NCI-H146 treated with DMSO at 0.1 percent for 48 hours (cell line): ENCODE measurements at regions not wholly inside any gene's neighbourhood (a gene's known extent, or its start where the extent isn't known, plus 50 kb on each side); places are given as distances from the start of the nearest gene placed in this dataset.

ENCODE experiments used
- DNase-seq: peaks from one replicate; lab custom pipeline; 2025; ENCODE audit not compliant: unreplicated experiment; lab: John Stamatoyannopoulos, UW

- no peak for DNase-seq
These were observed 56.9 kb upstream of the RGS1 start for GRCh38 chr1:192518700-192519099.

- DNase-seq: no peak
These were observed 53.8 kb upstream of the RGS1 start for GRCh38 chr1:192521734-192522133.

GRCh38 chr1:192522673-192523072 lies 52.9 kb upstream of the RGS1 start:
- no peak for DNase-seq

GRCh38 chr1:192524223-192524622 lies 51.4 kb upstream of the RGS1 start:
- no peak for DNase-seq
